GM21786 (cell line): ENCODE measurements at regions not wholly inside any gene's neighbourhood (a gene's known extent, or its start where the extent isn't known, plus 50 kb on each side); places are given as distances from the start of the nearest gene placed in this dataset.
"Not testable (repeated sequence)": the region's sequence is repeated elsewhere in the genome, so short reads cannot be mapped to it uniquely, and the experiment has no call there.

Experiments
- ATAC-seq: cut with Tn5 transposase; IDR thresholded peaks from one replicate; pipeline ENCODE4 v1.9.1; 2021; ENCODE audit not compliant: unreplicated experiment

GRCh38 chr3:69491975-69492374 lies 106.1 kb upstream of the FRMD4B start:
- no peak for ATAC-seq

- no peak for ATAC-seq
Measured at GRCh38 chr3:69490971-69491370, 105.1 kb upstream of the FRMD4B start.

- no peak for ATAC-seq
Measured at GRCh38 chr3:69490235-69490634, 104.3 kb upstream of the FRMD4B start.

- no peak for ATAC-seq
Measured at GRCh38 chr3:69488026-69488425, 102.1 kb upstream of the FRMD4B start.

- no peak for ATAC-seq
Measured at GRCh38 chr3:69485489-69485888, 99.6 kb upstream of the FRMD4B start.

- no peak for ATAC-seq
Measured at GRCh38 chr3:69484507-69485393, 98.9 kb upstream of the FRMD4B start.

- ATAC-seq = no peak
Measured at GRCh38 chr3:69483449-69483848, 97.6 kb upstream of the FRMD4B start.

GRCh38 chr3:69480986-69481385 lies 95.1 kb upstream of the FRMD4B start:
- ATAC-seq = not testable (repeated sequence)

- no peak for ATAC-seq
Measured at GRCh38 chr3:69474186-69474585, 88.3 kb upstream of the FRMD4B start.

- no peak for ATAC-seq
Measured at GRCh38 chr3:69472093-69472492, 86.2 kb upstream of the FRMD4B start.

GRCh38 chr3:69463531-69463930 lies 77.6 kb upstream of the FRMD4B start:
- no peak for ATAC-seq

GRCh38 chr3:69462826-69463100 lies 76.9 kb upstream of the FRMD4B start:
- no peak for ATAC-seq

- no peak for ATAC-seq
Measured at GRCh38 chr3:69462022-69462825, 76.3 kb upstream of the FRMD4B start.

GRCh38 chr3:69460034-69460433 lies 74.1 kb upstream of the FRMD4B start:
- no peak for ATAC-seq

- no peak for ATAC-seq
Measured at GRCh38 chr3:69458803-69459365, 73.0 kb upstream of the FRMD4B start.

- ATAC-seq = no peak
Measured at GRCh38 chr3:69456631-69457030, 70.7 kb upstream of the FRMD4B start.

- no peak for ATAC-seq
Measured at GRCh38 chr3:69454204-69454787, 68.4 kb upstream of the FRMD4B start.

GRCh38 chr3:69452295-69452694 lies 66.4 kb upstream of the FRMD4B start:
- no peak for ATAC-seq

- ATAC-seq = no peak
Measured at GRCh38 chr3:69451594-69451993, 65.7 kb upstream of the FRMD4B start.

GRCh38 chr3:69448877-69449276 lies 63.0 kb upstream of the FRMD4B start:
- ATAC-seq = no peak

- no peak for ATAC-seq
Measured at GRCh38 chr3:69446402-69447072, 60.6 kb upstream of the FRMD4B start.
